WI38 (cell line): ENCODE measurements at regions not wholly inside any gene's neighbourhood (a gene's known extent, or its start where the extent isn't known, plus 50 kb on each side); places are given as distances from the start of the nearest gene placed in this dataset.
A peak's percentile ranks its signal among the peaks of the same experiment; 100 is the strongest.

ENCODE experiments used
- H3K4me3 ChIP-seq: 2 replicates; pipeline ENCODE4 v1.5.1; 2011; ENCODE audit warnings: low read depth, mild to moderate bottlenecking, control low read depth, low read length
- CTCF ChIP-seq: IDR thresholded peaks from 2 replicates; pipeline ENCODE4 v1.5.1; 2012; ENCODE audit warnings: low read depth, mild to moderate bottlenecking, control low read depth, low read length

- no peak for TF ChIP-seq CTCF
- H3K4me3 ChIP-seq, result no peak overlapping the region
Observed at GRCh38 chr5:148723143-148723542, 68.8 kb upstream of the HTR4 start.

GRCh38 chr5:148725675-148726074 lies 71.3 kb upstream of the HTR4 start:
- no peak overlapping the region for H3K4me3 ChIP-seq
- TF ChIP-seq CTCF, result no peak

GRCh38 chr5:148729182-148729581 lies 74.9 kb upstream of the HTR4 start:
- no peak for TF ChIP-seq CTCF
- no peak overlapping the region for H3K4me3 ChIP-seq

GRCh38 chr5:148730270-148730669 lies 75.9 kb upstream of the HTR4 start:
- H3K4me3 ChIP-seq, result no peak overlapping the region
- no peak for TF ChIP-seq CTCF

GRCh38 chr5:148730942-148731898 lies 76.9 kb upstream of the HTR4 start:
- peak overlapping the region; percentile 29 for H3K4me3 ChIP-seq
- peak; percentile 43 for TF ChIP-seq CTCF

- H3K4me3 ChIP-seq, result no peak overlapping the region
- no peak for TF ChIP-seq CTCF
Observed at GRCh38 chr5:148732692-148733091, 78.4 kb upstream of the HTR4 start.
